GM23338 (cell line): ENCODE measurements at regions not wholly inside any gene's neighbourhood (a gene's known extent, or its start where the extent isn't known, plus 50 kb on each side); places are given as distances from the start of the nearest gene placed in this dataset.

Experiments
- CREB1 ChIP-seq: fragments of 250-450 bp; sonication (Bioruptor Pico); IDR thresholded peaks from 2 replicates; pipeline ENCODE4 v1.5.0; 2020; ENCODE audit warnings: low read depth, mild to moderate bottlenecking, moderate library complexity
- CTCF ChIP-seq, 2 experiments: fragments of 200-600 bp in 1 of 2; sonication (generic) in 1 of 2; conservative IDR thresholded peaks; 2 replicates each; pipeline versions ENCODE4 v1.5.1 to v1.6.1; 2016 to 2017; ENCODE audit warnings: antibody characterized with exemption in 2 of 2, low read depth in 2 of 2, mild to moderate bottlenecking in 2 of 2, moderate library complexity in 1 of 2
- ETS1 ChIP-seq: IDR thresholded peaks from 2 replicates; pipeline ENCODE4 v1.6.1; 2016; ENCODE audit warnings: antibody characterized with exemption
- EZH2 ChIP-seq: fragments of 200-600 bp; sonication (generic); IDR thresholded peaks from one replicate; pipeline ENCODE4 v1.8.0; 2017; ENCODE audit warnings: antibody characterized with exemption, mild to moderate bottlenecking, low read depth; ENCODE audit not compliant: unreplicated experiment
- EZH2phosphoT487 ChIP-seq: fragments of 200-600 bp; sonication (generic); IDR thresholded peaks from one replicate; pipeline ENCODE4 v1.8.1; 2018; ENCODE audit warnings: antibody characterized with exemption; ENCODE audit not compliant: unreplicated experiment
- JUNB ChIP-seq: IDR thresholded peaks from one replicate; pipeline ENCODE4 v1.6.1; 2016; ENCODE audit warnings: antibody characterized with exemption; ENCODE audit not compliant: unreplicated experiment
- NANOG ChIP-seq: IDR thresholded peaks from 2 replicates; pipeline ENCODE4 v1.6.1; 2016; ENCODE audit warnings: antibody characterized with exemption, borderline replicate concordance
- POLR2AphosphoS5 ChIP-seq: IDR thresholded peaks from 2 replicates; pipeline ENCODE4 v1.6.1; 2016; ENCODE audit warnings: antibody characterized with exemption, low read depth
- REST ChIP-seq: IDR thresholded peaks from one replicate; pipeline ENCODE4 v1.6.1; 2018; ENCODE audit warnings: antibody characterized with exemption; ENCODE audit not compliant: unreplicated experiment
- STAT1 ChIP-seq: IDR thresholded peaks from one replicate; pipeline ENCODE4 v1.6.1; 2016; ENCODE audit warnings: antibody characterized with exemption; ENCODE audit not compliant: unreplicated experiment
- ZNF331 ChIP-seq: fragments of 250-450 bp; sonication (Bioruptor Pico); IDR thresholded peaks from 2 replicates; pipeline ENCODE4 v1.5.0; 2020; ENCODE audit warnings: low read depth, mild to moderate bottlenecking, moderate library complexity
- ZNF462 ChIP-seq: fragments of 250-450 bp; sonication (Bioruptor Pico); IDR thresholded peaks from 2 replicates; pipeline ENCODE4 v1.5.0; 2020; ENCODE audit warnings: mild to moderate bottlenecking, moderate library complexity

- peak in 1 of 2 experiments; percentile 52; a peak in 2 of 4 replicates for TF ChIP-seq CTCF (conservative IDR thresholded peaks at IDR 0.05; ENCODE audit: low read depth in 2 of 2)
- TF ChIP-seq EZH2 = no peak
- TF ChIP-seq REST = no peak
- no peak for TF ChIP-seq NANOG
- no peak for TF ChIP-seq EZH2phosphoT487
- TF ChIP-seq JUNB = no peak
- TF ChIP-seq ETS1 = no peak
- TF ChIP-seq CREB1 (CRISPR knock-in tag) = no peak
- no peak for TF ChIP-seq POLR2AphosphoS5
- no peak for TF ChIP-seq ZNF331 (CRISPR knock-in tag)
- no peak for TF ChIP-seq ZNF462 (CRISPR knock-in tag)
- TF ChIP-seq STAT1 = no peak
Measured at GRCh38 chr1:239058190-239058589, 328.2 kb upstream of the CHRM3 start.
